Left ventricle myocardium inferior (tissue), 1 donor: ENCODE measurements at regions not wholly inside any gene's neighbourhood (a gene's known extent, or its start where the extent isn't known, plus 50 kb on each side); places are given as distances from the start of the nearest gene placed in this dataset.

ENCODE experiments used
- DNase-seq: peaks from one replicate; pipeline ENCODE4 v3.0.0-alpha.2; 2020
- H3K27ac ChIP-seq: fragments of 200-600 bp; replicated peaks from 2 replicates; pipeline ENCODE4 v1.8.0; 2021
- H3K27me3 ChIP-seq: fragments of 200-600 bp; 2 replicates; pipeline ENCODE4 v1.8.0; 2021; ENCODE audit warnings: low read depth
- H3K36me3 ChIP-seq: fragments of 200-600 bp; 2 replicates; pipeline ENCODE4 v1.8.0; 2021
- H3K4me1 ChIP-seq: fragments of 200-600 bp; 2 replicates; pipeline ENCODE4 v1.8.0; 2021
- H3K4me3 ChIP-seq: fragments of 200-600 bp; 2 replicates; pipeline ENCODE4 v1.8.0; 2021; ENCODE audit warnings: mild to moderate bottlenecking, moderate library complexity
- H3K9me3 ChIP-seq: fragments of 200-600 bp; replicated peaks from 2 replicates; pipeline ENCODE4 v1.8.0; 2021
- CTCF ChIP-seq: fragments of 200-600 bp; IDR thresholded peaks from 2 replicates; pipeline ENCODE4 v1.8.0; 2021; ENCODE audit warnings: antibody characterized with exemption, mild to moderate bottlenecking, borderline replicate concordance
- intact Hi-C: fragments of 100-400 bp; cut with micrococcal nuclease; formaldehyde crosslinking; loops from one replicate; pipeline ENCODE4 v1.11.0; 2022
- donor health status: DM: no; HTN: yes; CAD: no; lungs with severe emphysema.

GRCh38 chr2:15793078-15793913, 147.1 kb upstream of the MYCN start:
- no peak overlapping the region for H3K27ac ChIP-seq
- peaks cover 22% of the 10 kb centered on the region for H3K27me3 ChIP-seq
- H3K4me1 ChIP-seq = peaks cover 18% of the 10 kb centered on the region
- no peak overlapping the region for H3K4me3 ChIP-seq
- intact Hi-C loops = no loop called here
- H3K36me3 ChIP-seq = no peaks in the 10 kb centered on the region
- DNase-seq = no peak
- TF ChIP-seq CTCF = no peak
- no peaks in the 10 kb centered on the region for H3K9me3 ChIP-seq

- no peak for TF ChIP-seq CTCF
- Histone ChIP-seq H3K9me3 (no peaks in the 10 kb centered on the region), H3K4me3 (no peak overlapping the region), H3K27ac (no peak overlapping the region), H3K4me1 (peaks cover 20% of the 10 kb centered on the region), H3K27me3 (peaks cover 22% of the 10 kb centered on the region), H3K36me3 (no peaks in the 10 kb centered on the region)
- intact Hi-C loops = no loop called here
- no peak for DNase-seq
These were observed 146.4 kb upstream of the MYCN start for GRCh38 chr2:15793978-15794377.

GRCh38 chr2:15794608-15795134, 145.7 kb upstream of the MYCN start:
- Histone ChIP-seq H3K27ac (no peak overlapping the region), H3K4me3 (no peak overlapping the region), H3K36me3 (no peaks in the 10 kb centered on the region), H3K27me3 (peaks cover 22% of the 10 kb centered on the region), H3K9me3 (no peaks in the 10 kb centered on the region), H3K4me1 (peaks cover 26% of the 10 kb centered on the region)
- intact Hi-C loops = no loop called here
- no peak for TF ChIP-seq CTCF
- DNase-seq = no peak

- H3K27me3 ChIP-seq = peaks cover 22% of the 10 kb centered on the region
- intact Hi-C loops = no loop called here
- TF ChIP-seq CTCF = no peak
- peak; percentile 48 for DNase-seq
- no peak overlapping the region for H3K4me3 ChIP-seq
- H3K4me1 ChIP-seq = peaks cover 30% of the 10 kb centered on the region
- no peak overlapping the region for H3K27ac ChIP-seq
- no peaks in the 10 kb centered on the region for H3K9me3 ChIP-seq
- no peaks in the 10 kb centered on the region for H3K36me3 ChIP-seq
These were observed 144.9 kb upstream of the MYCN start for GRCh38 chr2:15795426-15795825.

GRCh38 chr2:15796167-15796942, 144.0 kb upstream of the MYCN start:
- peaks cover 30% of the 10 kb centered on the region for H3K4me1 ChIP-seq
- no peak overlapping the region for H3K4me3 ChIP-seq
- no peaks in the 10 kb centered on the region for H3K9me3 ChIP-seq
- no peak overlapping the region for H3K27ac ChIP-seq
- peaks cover 22% of the 10 kb centered on the region for H3K27me3 ChIP-seq
- intact Hi-C loops = no loop called here
- no peaks in the 10 kb centered on the region for H3K36me3 ChIP-seq
- no peak for TF ChIP-seq CTCF
- DNase-seq = no peak
